ENCODE measurements at regions not wholly inside any gene's neighbourhood (a gene's known extent, or its start where the extent isn't known, plus 50 kb on each side); places are given as distances from the start of the nearest gene placed in this dataset.

- H2AFZ ChIP-seq (ENCODE audit: low read length) = no peak overlapping the region
- H3K79me2 ChIP-seq (ENCODE audit: insufficient read depth, low read length) = no peaks in the 10 kb centered on the region
- no peak overlapping the region for H3K9ac ChIP-seq (ENCODE audit: low read length)
- H3K4me1 ChIP-seq (ENCODE audit: insufficient read depth, low read length, severe bottlenecking) = no peaks in the 10 kb centered on the region
- H3K27ac ChIP-seq (ENCODE audit: low read depth, low read length, poor library complexity, severe bottlenecking) = no peak overlapping the region
- no peaks in the 10 kb centered on the region for H4K20me1 ChIP-seq (ENCODE audit: insufficient read depth, low read length)
- no peak overlapping the region for H3K4me2 ChIP-seq (ENCODE audit: low read length)
- H3K27me3 ChIP-seq (ENCODE audit: insufficient read depth, low read length) = peaks cover 4% of the 10 kb centered on the region; the same call in 1 of the 2 replicates
- no peak for TF ChIP-seq CTCF (IDR thresholded peaks at IDR 0.05; ENCODE audit: low read length)
- no peak for TF ChIP-seq EZH2 (IDR thresholded peaks at IDR 0.05; ENCODE audit: borderline replicate concordance, low read length)
- H3K4me3 ChIP-seq (ENCODE audit: low read depth, low read length, poor library complexity, severe bottlenecking) = no peak overlapping the region
- no peaks in the 10 kb centered on the region for H3K36me3 ChIP-seq (ENCODE audit: insufficient read depth, low read length)
- H3K9me2 ChIP-seq (ENCODE audit: low read depth, low read length) = no peaks in the 10 kb centered on the region
- H3K9me3 ChIP-seq (ENCODE audit: low read length) = no peaks in the 10 kb centered on the region
- no peaks in the 10 kb centered on the region for H3F3A ChIP-seq (ENCODE audit: insufficient read depth, low read length)
Measured at GRCh38 chr10:79014796-79015195, 54.0 kb upstream of the ZMIZ1 start.

GRCh38 chr10:79017882-79018520 is 50.8 kb upstream of the ZMIZ1 start:
- Histone ChIP-seq H3K79me2 (ENCODE audit: insufficient read depth, low read length) (no peaks in the 10 kb centered on the region), H3K27ac (ENCODE audit: low read depth, low read length, poor library complexity, severe bottlenecking) (no peak overlapping the region), H3K4me1 (ENCODE audit: insufficient read depth, low read length, severe bottlenecking) (no peaks in the 10 kb centered on the region)

GRCh38 chr10:79018521-79019011 is 50.2 kb upstream of the ZMIZ1 start:
- Histone ChIP-seq H3K9ac (ENCODE audit: low read length) (no peak overlapping the region), H4K20me1 (ENCODE audit: insufficient read depth, low read length) (no peaks in the 10 kb centered on the region), H3K79me2 (ENCODE audit: insufficient read depth, low read length) (no peaks in the 10 kb centered on the region), H3K9me3 (ENCODE audit: low read length) (no peaks in the 10 kb centered on the region), H3K9me2 (ENCODE audit: low read depth, low read length) (no peaks in the 10 kb centered on the region), H3K4me1 (ENCODE audit: insufficient read depth, low read length, severe bottlenecking) (no peaks in the 10 kb centered on the region), H3K4me2 (ENCODE audit: low read length) (no peak overlapping the region), H3K27me3 (ENCODE audit: insufficient read depth, low read length) (peaks cover 8% of the 10 kb centered on the region; the same call in 1 of the 2 replicates), H3K27ac (ENCODE audit: low read depth, low read length, poor library complexity, severe bottlenecking) (no peak overlapping the region), H3K36me3 (ENCODE audit: insufficient read depth, low read length) (no peaks in the 10 kb centered on the region), H3F3A (ENCODE audit: insufficient read depth, low read length) (no peaks in the 10 kb centered on the region), H2AFZ (ENCODE audit: low read length) (no peak overlapping the region), H3K4me3 (ENCODE audit: low read depth, low read length, poor library complexity, severe bottlenecking) (no peak overlapping the region)
- no peak for TF ChIP-seq EZH2 (IDR thresholded peaks at IDR 0.05; ENCODE audit: borderline replicate concordance, low read length)
- TF ChIP-seq CTCF (IDR thresholded peaks at IDR 0.05; ENCODE audit: low read length) = no peak

More at GRCh38 chr10:79017882-79018520, 50.8 kb upstream of the ZMIZ1 start:
- Histone ChIP-seq H3K9ac (ENCODE audit: low read length) (no peak overlapping the region), H3K9me2 (ENCODE audit: low read depth, low read length) (no peaks in the 10 kb centered on the region), H3K27me3 (ENCODE audit: insufficient read depth, low read length) (peaks cover 8% of the 10 kb centered on the region; the same call in 1 of the 2 replicates), H3K36me3 (ENCODE audit: insufficient read depth, low read length) (no peaks in the 10 kb centered on the region), H3K9me3 (ENCODE audit: low read length) (no peaks in the 10 kb centered on the region), H3K4me3 (ENCODE audit: low read depth, low read length, poor library complexity, severe bottlenecking) (no peak overlapping the region), H3F3A (ENCODE audit: insufficient read depth, low read length) (no peaks in the 10 kb centered on the region), H4K20me1 (ENCODE audit: insufficient read depth, low read length) (no peaks in the 10 kb centered on the region), H2AFZ (ENCODE audit: low read length) (no peak overlapping the region), H3K4me2 (ENCODE audit: low read length) (no peak overlapping the region)
- TF ChIP-seq CTCF (IDR thresholded peaks at IDR 0.05; ENCODE audit: low read length) (no peak), EZH2 (IDR thresholded peaks at IDR 0.05; ENCODE audit: borderline replicate concordance, low read length) (no peak)
